ENCODE measurements at regions not wholly inside any gene's neighbourhood (a gene's known extent, or its start where the extent isn't known, plus 50 kb on each side); places are given as distances from the start of the nearest gene placed in this dataset.

DNA sequence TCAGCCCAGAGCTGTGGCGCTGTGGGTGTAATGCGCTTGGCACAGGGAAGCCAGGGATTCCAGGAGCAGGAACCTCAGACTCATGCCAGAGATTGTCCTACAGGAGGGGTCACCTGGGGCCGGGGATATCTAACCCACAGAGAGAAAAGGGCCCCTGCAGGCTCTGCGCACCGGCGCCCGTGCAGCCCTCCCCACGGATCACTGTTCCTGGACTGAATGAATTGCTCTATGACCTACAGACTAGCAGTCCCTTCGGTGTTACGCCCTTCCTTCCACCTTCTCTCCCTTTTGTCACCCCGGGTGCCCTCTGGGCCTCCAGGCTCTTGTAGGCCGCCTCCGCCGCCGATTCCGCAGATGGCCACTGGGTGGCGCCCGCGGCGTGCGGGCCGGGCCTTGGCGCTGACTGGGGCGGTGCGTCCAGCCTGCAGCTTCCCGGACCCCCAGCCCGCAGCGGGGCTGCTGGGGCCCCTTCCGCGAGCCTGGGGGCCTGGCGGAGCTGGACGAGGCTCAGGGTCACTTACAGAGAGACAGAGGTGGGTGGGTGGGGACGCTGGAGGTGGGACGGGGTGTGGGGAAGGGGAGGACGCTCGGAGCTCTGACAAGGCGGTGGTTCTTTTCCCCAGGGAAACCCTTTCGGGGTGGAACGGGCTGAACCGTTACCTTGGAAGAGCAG lies 101.3 kb downstream of the IER5 start:
- H3K9ac ChIP-seq (ENCODE audit: low read depth, low read length): peak overlapping the region; percentile 36; the same call in 1 of the 2 replicates
- H3K9me1 ChIP-seq (ENCODE audit: insufficient read depth, low read length): no peaks in the 10 kb centered on the region
- no peaks in the 10 kb centered on the region for H3K9me3 ChIP-seq (ENCODE audit: control insufficient read depth, insufficient read depth, low read length)
- peaks cover 25% of the 10 kb centered on the region for H3K27me3 ChIP-seq (ENCODE audit: control insufficient read depth, insufficient read depth, low read length)
- no peaks in the 10 kb centered on the region for H3K79me1 ChIP-seq (ENCODE audit: low read depth in 1 of 2, low read length in 2 of 2)
- intact Hi-C loops (cut with micrococcal nuclease) (loop anchor here (1.0 to 5.0 kb wide), 2 partner anchors 235 to 1207 kb away; no protein-coding TSS in a partner anchor), dilution Hi-C loops (cut with HindIII; ENCODE audit: low sequenced_read_pairs, unreplicated experiment) (no loop called here), in situ Hi-C loops (cut with MboI; ENCODE audit: low sequenced_read_pairs) (loop anchor here (5.0 kb wide), 1 partner anchor 232 kb away; no protein-coding TSS in a partner anchor)
- H4K5ac ChIP-seq (ENCODE audit: low read depth, low read length): no peak overlapping the region
- H3K18ac ChIP-seq (ENCODE audit: low read depth, low read length): no peak overlapping the region
- peak; percentile 29 for DNase-seq
- H3K4me1 ChIP-seq (ENCODE audit: control insufficient read depth, insufficient read depth, low read length): no peaks in the 10 kb centered on the region
- WGBS, 2 experiments (ENCODE audit: extremely low coverage in 2 of 2, insufficient read length in 1 of 2): 9% methylated on average over 17 of the region's 40 CpGs; no CpG with 5 or more reads in 1 of the 2 experiments
- peak overlapping the region; percentile 26; the same call in 1 of the 2 replicates for H3K4me3 ChIP-seq (ENCODE audit: insufficient read depth, low read depth, low read length)
- no peak overlapping the region for H2BK120ac ChIP-seq (ENCODE audit: low read depth, low read length)
- no peak overlapping the region for H2AK5ac ChIP-seq (ENCODE audit: low read depth, low read length)
- no peak overlapping the region for H3K14ac ChIP-seq (replicated peaks; ENCODE audit: low read depth, low read length)
- H3K27ac ChIP-seq (ENCODE audit: insufficient read depth, low read length): no peak overlapping the region
- TF ChIP-seq MXI1 (IDR thresholded peaks at IDR 0.05; ENCODE audit: borderline replicate concordance, low read depth, low read length): no peak
- peak; percentile 78 for TF ChIP-seq SMC3 (IDR thresholded peaks at IDR 0.05; ENCODE audit: low read depth, low read length)
- TF ChIP-seq RAD21 (IDR thresholded peaks at IDR 0.05; ENCODE audit: low read length): peak; percentile 92
- TF ChIP-seq MAZ (IDR thresholded peaks at IDR 0.05; ENCODE audit: borderline replicate concordance, low read depth, low read length): peak; percentile 45; the same call in 1 of the 2 replicates
- TF ChIP-seq, protein P1, sequence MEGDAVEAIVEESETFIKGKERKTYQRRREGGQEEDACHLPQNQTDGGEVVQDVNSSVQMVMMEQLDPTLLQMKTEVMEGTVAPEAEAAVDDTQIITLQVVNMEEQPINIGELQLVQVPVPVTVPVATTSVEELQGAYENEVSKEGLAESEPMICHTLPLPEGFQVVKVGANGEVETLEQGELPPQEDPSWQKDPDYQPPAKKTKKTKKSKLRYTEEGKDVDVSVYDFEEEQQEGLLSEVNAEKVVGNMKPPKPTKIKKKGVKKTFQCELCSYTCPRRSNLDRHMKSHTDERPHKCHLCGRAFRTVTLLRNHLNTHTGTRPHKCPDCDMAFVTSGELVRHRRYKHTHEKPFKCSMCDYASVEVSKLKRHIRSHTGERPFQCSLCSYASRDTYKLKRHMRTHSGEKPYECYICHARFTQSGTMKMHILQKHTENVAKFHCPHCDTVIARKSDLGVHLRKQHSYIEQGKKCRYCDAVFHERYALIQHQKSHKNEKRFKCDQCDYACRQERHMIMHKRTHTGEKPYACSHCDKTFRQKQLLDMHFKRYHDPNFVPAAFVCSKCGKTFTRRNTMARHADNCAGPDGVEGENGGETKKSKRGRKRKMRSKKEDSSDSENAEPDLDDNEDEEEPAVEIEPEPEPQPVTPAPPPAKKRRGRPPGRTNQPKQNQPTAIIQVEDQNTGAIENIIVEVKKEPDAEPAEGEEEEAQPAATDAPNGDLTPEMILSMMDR (conservative IDR thresholded peaks at IDR 0.05; ENCODE audit: low read depth, low read length): peak; percentile 96
- no peak overlapping the region for H4K8ac ChIP-seq (ENCODE audit: low read depth in 2 of 2, low read length in 2 of 2)
- H2BK20ac ChIP-seq (ENCODE audit: low read depth, low read length): no peak overlapping the region
- peak; percentile 99 for ATAC-seq (ENCODE audit: low read depth)
- CTCF ChIA-PET: interaction anchor here (0.6 to 1.2 kb wide), 7 partner anchors 11 to 891 kb away, joined by 3 to 8 read pairs (median 3); no protein-coding TSS in a partner anchor
- no TSS peak for BruUV-seq (replicated peaks)
- peak overlapping the region; percentile 60; the same call in 1 of the 2 replicates for H3K4me2 ChIP-seq (ENCODE audit: low read depth, low read length)
- no peak overlapping the region for H2AK9ac ChIP-seq (replicated peaks; ENCODE audit: low read depth, low read length, poor library complexity)
- H3K36me3 ChIP-seq (ENCODE audit: control insufficient read depth, insufficient read depth, low read length): no peaks in the 10 kb centered on the region
- H4K20me1 ChIP-seq (ENCODE audit: insufficient read depth, low read length): no peaks in the 10 kb centered on the region
- no peak overlapping the region for H3K4ac ChIP-seq (ENCODE audit: low read depth, low read length)
- POLR2A ChIA-PET (ENCODE audit: unreplicated experiment): no interaction called here
- peak overlapping the region; percentile 85 for H2AFZ ChIP-seq (replicated peaks; ENCODE audit: low read length, poor library complexity)
- H3K23ac ChIP-seq (ENCODE audit: low read depth, low read length): no peak overlapping the region
- no peak overlapping the region for H4K91ac ChIP-seq (ENCODE audit: insufficient read depth, low read depth, low read length)
- H2BK5ac ChIP-seq (ENCODE audit: low read depth, low read length, poor library complexity, severe bottlenecking): no peak overlapping the region
- no peak overlapping the region for H3K56ac ChIP-seq (ENCODE audit: extremely low read depth, insufficient read depth, low read length)
- no peak overlapping the region for H2BK15ac ChIP-seq (ENCODE audit: low read depth, low read length)

Data from IMR-90 (cell line).